ENCODE measurements at regions not wholly inside any gene's neighbourhood (a gene's known extent, or its start where the extent isn't known, plus 50 kb on each side); places are given as distances from the start of the nearest gene placed in this dataset.

GRCh38 chr18:7170292-7170691 is 52.7 kb upstream of the LAMA1 start:
- ChIA-PET POLR2A (no interaction called here), CTCF (no interaction called here)
- Histone ChIP-seq H3K36me3 (ENCODE audit: control insufficient read depth, insufficient read depth, low read length) (no peaks in the 10 kb centered on the region), H3K27me3 (ENCODE audit: control insufficient read depth, insufficient read depth, low read length) (no peaks in the 10 kb centered on the region), H3K4me3 (ENCODE audit: low read depth, low read length) (no peak overlapping the region)
- TF ChIP-seq CTCF (IDR thresholded peaks at IDR 0.05; ENCODE audit: insufficient read depth, low read depth, low read length) = no peak
- DNase-seq (ENCODE audit: low read depth) = no peak

GRCh38 chr18:7169601-7170000 is 52.0 kb upstream of the LAMA1 start:
- no peak for TF ChIP-seq CTCF (IDR thresholded peaks at IDR 0.05; ENCODE audit: insufficient read depth, low read depth, low read length)
- ChIA-PET CTCF (interaction anchor here (1.8 to 5.2 kb wide), 2 partner anchors 8 to 131 kb away, joined by 9 to 31 read pairs; no protein-coding TSS in a partner anchor), POLR2A (no interaction called here)
- DNase-seq (ENCODE audit: low read depth) = no peak
- no peaks in the 10 kb centered on the region for H3K36me3 ChIP-seq (ENCODE audit: control insufficient read depth, insufficient read depth, low read length)
- no peaks in the 10 kb centered on the region for H3K27me3 ChIP-seq (ENCODE audit: control insufficient read depth, insufficient read depth, low read length)
- no peak overlapping the region for H3K4me3 ChIP-seq (ENCODE audit: low read depth, low read length)

- ChIA-PET CTCF (interaction anchor here (1.8 to 5.2 kb wide), 2 partner anchors 9 to 130 kb away, joined by 9 to 31 read pairs; no protein-coding TSS in a partner anchor), POLR2A (no interaction called here)
- no peak for TF ChIP-seq CTCF (IDR thresholded peaks at IDR 0.05; ENCODE audit: insufficient read depth, low read depth, low read length)
- DNase-seq (ENCODE audit: low read depth) = no peak
- Histone ChIP-seq H3K36me3 (ENCODE audit: control insufficient read depth, insufficient read depth, low read length) (no peaks in the 10 kb centered on the region), H3K4me3 (ENCODE audit: low read depth, low read length) (no peak overlapping the region), H3K27me3 (ENCODE audit: control insufficient read depth, insufficient read depth, low read length) (no peaks in the 10 kb centered on the region)
Observed at GRCh38 chr18:7168408-7168807, 50.8 kb upstream of the LAMA1 start.

Data from BJ (cell line).